Mucosa of gallbladder (tissue), 1 donor: ENCODE measurements at regions not wholly inside any gene's neighbourhood (a gene's known extent, or its start where the extent isn't known, plus 50 kb on each side); places are given as distances from the start of the nearest gene placed in this dataset.

Experiments
- DNase-seq: peaks from one replicate; pipeline ENCODE4 v3.0.0-alpha.2; 2020; ENCODE audit warnings: low spot score
- donor health status: DM: no; HTN: no; CAD: no.

- no peak for DNase-seq
These were observed 168.7 kb downstream of the C5orf15 start for GRCh38 chr5:133799571-133800237.

- no peak for DNase-seq
These were observed 171.3 kb downstream of the C5orf15 start for GRCh38 chr5:133797167-133797566.

- no peak for DNase-seq
These were observed 172.2 kb downstream of the C5orf15 start for GRCh38 chr5:133796186-133796585.

GRCh38 chr5:133794771-133795415, 173.5 kb downstream of the C5orf15 start:
- DNase-seq = no peak

- DNase-seq = no peak
These were observed 174.5 kb downstream of the C5orf15 start for GRCh38 chr5:133793756-133794465.

GRCh38 chr5:133792655-133793054, 175.8 kb downstream of the C5orf15 start:
- no peak for DNase-seq

GRCh38 chr5:133792024-133792423, 176.4 kb downstream of the C5orf15 start:
- no peak for DNase-seq

GRCh38 chr5:133790898-133791297, 177.5 kb downstream of the C5orf15 start:
- no peak for DNase-seq

GRCh38 chr5:133789428-133789827, 177.1 kb upstream of the FSTL4 start:
- no peak for DNase-seq

- no peak for DNase-seq
These were observed 175.8 kb upstream of the FSTL4 start for GRCh38 chr5:133788121-133788520.

GRCh38 chr5:133786420-133786819, 174.1 kb upstream of the FSTL4 start:
- no peak for DNase-seq

GRCh38 chr5:133785182-133785581, 172.8 kb upstream of the FSTL4 start:
- no peak for DNase-seq

- no peak for DNase-seq
These were observed 171.1 kb upstream of the FSTL4 start for GRCh38 chr5:133783481-133783880.

- no peak for DNase-seq
These were observed 170.4 kb upstream of the FSTL4 start for GRCh38 chr5:133782736-133783135.

GRCh38 chr5:133781436-133782225, 169.3 kb upstream of the FSTL4 start:
- DNase-seq = no peak

GRCh38 chr5:133780619-133781280, 168.4 kb upstream of the FSTL4 start:
- DNase-seq = no peak

GRCh38 chr5:133779828-133780475, 167.6 kb upstream of the FSTL4 start:
- DNase-seq = no peak

GRCh38 chr5:133778636-133779035, 166.3 kb upstream of the FSTL4 start:
- no peak for DNase-seq

- no peak for DNase-seq
These were observed 165.6 kb upstream of the FSTL4 start for GRCh38 chr5:133777951-133778350.

- no peak for DNase-seq
These were observed 163.4 kb upstream of the FSTL4 start for GRCh38 chr5:133775584-133776304.
